ENCODE measurements at regions not wholly inside any gene's neighbourhood (a gene's known extent, or its start where the extent isn't known, plus 50 kb on each side); places are given as distances from the start of the nearest gene placed in this dataset.

DNA sequence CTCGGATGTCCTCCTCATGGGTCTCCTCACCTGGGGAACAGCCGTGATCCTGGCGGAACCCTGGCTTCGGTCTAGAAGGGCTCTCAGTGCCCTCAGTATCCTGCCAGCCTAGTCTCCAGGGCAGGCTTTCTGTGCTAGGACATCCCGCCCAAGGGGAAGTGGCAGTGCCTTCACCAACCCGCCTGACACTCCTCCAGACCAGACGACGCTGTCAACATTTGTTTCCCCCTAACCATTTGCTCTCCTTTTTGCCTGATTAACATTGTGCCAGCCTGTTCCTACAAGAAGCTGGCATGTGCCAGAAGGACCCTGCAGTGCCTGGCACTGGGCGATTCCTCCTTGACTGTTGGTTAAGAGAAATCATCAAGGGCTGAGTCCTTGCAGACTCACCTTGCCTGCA lies 358.9 kb upstream of the IRX2 start:
- TF ChIP-seq, protein P1, sequence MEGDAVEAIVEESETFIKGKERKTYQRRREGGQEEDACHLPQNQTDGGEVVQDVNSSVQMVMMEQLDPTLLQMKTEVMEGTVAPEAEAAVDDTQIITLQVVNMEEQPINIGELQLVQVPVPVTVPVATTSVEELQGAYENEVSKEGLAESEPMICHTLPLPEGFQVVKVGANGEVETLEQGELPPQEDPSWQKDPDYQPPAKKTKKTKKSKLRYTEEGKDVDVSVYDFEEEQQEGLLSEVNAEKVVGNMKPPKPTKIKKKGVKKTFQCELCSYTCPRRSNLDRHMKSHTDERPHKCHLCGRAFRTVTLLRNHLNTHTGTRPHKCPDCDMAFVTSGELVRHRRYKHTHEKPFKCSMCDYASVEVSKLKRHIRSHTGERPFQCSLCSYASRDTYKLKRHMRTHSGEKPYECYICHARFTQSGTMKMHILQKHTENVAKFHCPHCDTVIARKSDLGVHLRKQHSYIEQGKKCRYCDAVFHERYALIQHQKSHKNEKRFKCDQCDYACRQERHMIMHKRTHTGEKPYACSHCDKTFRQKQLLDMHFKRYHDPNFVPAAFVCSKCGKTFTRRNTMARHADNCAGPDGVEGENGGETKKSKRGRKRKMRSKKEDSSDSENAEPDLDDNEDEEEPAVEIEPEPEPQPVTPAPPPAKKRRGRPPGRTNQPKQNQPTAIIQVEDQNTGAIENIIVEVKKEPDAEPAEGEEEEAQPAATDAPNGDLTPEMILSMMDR (IDR thresholded peaks at IDR 0.05) = no peak

- TF ChIP-seq, protein P1 (IDR thresholded peaks at IDR 0.05) = no peak
These were observed 355.7 kb upstream of the IRX2 start for GRCh38 chr5:3107156-3107611.

- TF ChIP-seq, protein P1 (IDR thresholded peaks at IDR 0.05) = no peak
These were observed 354.1 kb upstream of the IRX2 start for GRCh38 chr5:3105581-3105980.

- TF ChIP-seq, protein P1 (IDR thresholded peaks at IDR 0.05) = no peak
These were observed 353.7 kb upstream of the IRX2 start for GRCh38 chr5:3105172-3105571.

DNA sequence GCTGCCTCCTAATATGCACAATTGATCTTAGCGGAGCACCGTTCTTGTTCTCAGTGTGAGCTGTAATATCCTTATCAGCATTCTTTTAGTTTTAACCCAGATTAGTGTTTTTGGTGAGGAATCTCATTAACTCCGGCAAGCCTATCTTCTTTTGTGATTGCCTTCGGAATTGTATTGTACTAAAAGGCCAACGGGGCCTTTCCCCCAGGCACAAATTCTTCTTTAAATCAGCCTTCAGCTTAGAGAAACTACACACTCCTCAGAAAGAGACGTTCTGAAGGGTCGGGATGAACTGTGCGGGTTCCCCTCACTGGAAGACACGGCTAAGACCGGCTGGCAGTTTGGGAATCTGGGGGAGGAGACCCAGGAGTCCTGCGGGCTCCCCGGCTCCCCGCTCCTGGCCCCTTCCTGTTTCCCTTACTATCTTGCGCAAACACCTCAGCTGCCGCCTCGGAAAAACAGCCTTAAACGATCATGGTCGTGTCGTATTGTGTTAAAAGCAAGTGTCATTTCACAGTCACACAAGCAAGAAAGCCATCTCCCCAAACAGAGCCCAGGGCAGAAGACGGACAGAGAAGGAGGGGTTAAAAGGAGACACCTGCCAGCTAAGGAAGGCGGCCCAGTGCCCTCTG lies 353.1 kb upstream of the IRX2 start:
- TF ChIP-seq, protein P1 (IDR thresholded peaks at IDR 0.05) = no peak

DNA sequence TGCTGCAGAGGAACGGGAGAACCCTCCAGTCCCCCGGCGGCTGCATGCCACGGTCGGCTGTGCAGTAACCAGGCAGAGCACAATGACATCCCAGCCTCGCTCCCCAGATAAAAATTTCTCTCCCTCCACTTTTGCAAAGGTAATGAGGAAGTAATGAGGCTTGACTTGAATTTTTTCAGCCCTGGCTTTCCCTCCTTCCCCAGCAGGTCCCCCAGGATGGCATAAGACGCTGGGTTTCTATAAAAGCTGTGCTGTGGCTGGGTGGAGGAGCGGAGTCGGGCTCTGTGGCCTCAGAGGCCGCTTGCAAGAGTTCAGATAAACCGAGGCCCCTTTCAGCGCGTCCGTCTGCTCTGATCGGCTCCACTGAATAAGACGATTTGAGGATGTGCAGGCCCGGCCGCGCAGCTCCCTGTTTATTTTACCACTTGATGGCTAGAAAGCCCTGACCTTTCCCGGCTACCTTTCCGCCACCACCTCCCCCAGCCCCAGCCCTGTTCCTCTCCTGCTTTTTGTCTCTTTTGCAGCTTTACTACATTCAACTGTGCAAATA lies 351.9 kb upstream of the IRX2 start:
- TF ChIP-seq, protein P1 (IDR thresholded peaks at IDR 0.05) = no peak

- TF ChIP-seq, protein P1 (IDR thresholded peaks at IDR 0.05) = no peak
These were observed 351.1 kb upstream of the IRX2 start for GRCh38 chr5:3102531-3102930.

All from LNCAP (cell line).